Hepatocyte (in vitro differentiated cells): ENCODE measurements at regions not wholly inside any gene's neighbourhood (a gene's known extent, or its start where the extent isn't known, plus 50 kb on each side); places are given as distances from the start of the nearest gene placed in this dataset.

Experiments used
- DNase-seq: peaks from one replicate; pipeline ENCODE4 v3.0.0-alpha.2; 2016; ENCODE audit warnings: low spot score
- H2AFZ ChIP-seq: fragments of 200-600 bp; sonication (generic); 2 replicates; pipeline ENCODE4 v1.6.0; 2016; ENCODE audit warnings: antibody characterized with exemption, mild to moderate bottlenecking
- H3K27ac ChIP-seq: fragments of 200-600 bp; sonication (generic); 2 replicates; pipeline ENCODE4 v1.5.1; 2016; ENCODE audit warnings: mild to moderate bottlenecking
- H3K27me3 ChIP-seq: fragments of 200-600 bp; sonication (generic); 2 replicates; pipeline ENCODE4 v1.6.1; 2016
- H3K36me3 ChIP-seq: fragments of 200-600 bp; sonication (generic); replicated peaks from 2 replicates; pipeline ENCODE4 v1.5.1; 2016; ENCODE audit warnings: low read depth; ENCODE audit not compliant: insufficient read depth
- H3K4me1 ChIP-seq: fragments of 200-600 bp; sonication (generic); 2 replicates; pipeline ENCODE4 v1.5.1; 2016; ENCODE audit warnings: mild to moderate bottlenecking, moderate library complexity; ENCODE audit not compliant: insufficient read depth
- H3K4me2 ChIP-seq: fragments of 200-600 bp; sonication (generic); 2 replicates; pipeline ENCODE4 v1.6.0; 2016
- H3K4me3 ChIP-seq: fragments of 200-600 bp; sonication (generic); 2 replicates; pipeline ENCODE4 v1.5.1; 2016; ENCODE audit warnings: mild to moderate bottlenecking
- H3K79me2 ChIP-seq: fragments of 200-600 bp; sonication (generic); 2 replicates; pipeline ENCODE4 v1.6.0; 2017; ENCODE audit warnings: mild to moderate bottlenecking
- H3K9me2 ChIP-seq: fragments of 200-600 bp; sonication (generic); replicated peaks from 2 replicates; pipeline ENCODE4 v1.6.0; 2017; ENCODE audit warnings: mild to moderate bottlenecking; ENCODE audit not compliant: insufficient read depth
- H3K9me3 ChIP-seq: fragments of 200-600 bp; sonication (generic); 2 replicates; pipeline ENCODE4 v1.5.1; 2016; ENCODE audit warnings: low read depth, mild to moderate bottlenecking
- H4K20me1 ChIP-seq: fragments of 200-600 bp; sonication (generic); 2 replicates; pipeline ENCODE4 v1.6.0; 2016; ENCODE audit warnings: mild to moderate bottlenecking; ENCODE audit not compliant: insufficient read depth, poor library complexity, severe bottlenecking
- EZH2 ChIP-seq: fragments of 200-600 bp; sonication (generic); IDR thresholded peaks from 2 replicates; pipeline ENCODE4 v1.6.1; 2016; ENCODE audit warnings: antibody characterized with exemption, mild to moderate bottlenecking, borderline replicate concordance
- EZH2phosphoT487 ChIP-seq: fragments of 200-600 bp; sonication (generic); IDR thresholded peaks from one replicate; pipeline ENCODE4 v1.6.1; 2018; ENCODE audit warnings: antibody characterized with exemption, mild to moderate bottlenecking, low read depth, moderate library complexity; ENCODE audit not compliant: unreplicated experiment, severe bottlenecking
- WGBS: methylation state at CpG from one replicate; pipeline ENCODE4 v1.1.6; 2016; ENCODE audit warnings: low lambda C conversion rate; ENCODE audit errors: missing lambda C conversion rate; 5-methylcytosine and 5-hydroxymethylcytosine counted together
- TF ChIP-seq, protein P1 (sequence below): fragments of 200-600 bp; sonication (generic); IDR thresholded peaks from 2 replicates; pipeline ENCODE4 v1.5.1; 2016; ENCODE audit warnings: antibody characterized with exemption, mild to moderate bottlenecking; ENCODE audit not compliant: poor library complexity

DNA sequence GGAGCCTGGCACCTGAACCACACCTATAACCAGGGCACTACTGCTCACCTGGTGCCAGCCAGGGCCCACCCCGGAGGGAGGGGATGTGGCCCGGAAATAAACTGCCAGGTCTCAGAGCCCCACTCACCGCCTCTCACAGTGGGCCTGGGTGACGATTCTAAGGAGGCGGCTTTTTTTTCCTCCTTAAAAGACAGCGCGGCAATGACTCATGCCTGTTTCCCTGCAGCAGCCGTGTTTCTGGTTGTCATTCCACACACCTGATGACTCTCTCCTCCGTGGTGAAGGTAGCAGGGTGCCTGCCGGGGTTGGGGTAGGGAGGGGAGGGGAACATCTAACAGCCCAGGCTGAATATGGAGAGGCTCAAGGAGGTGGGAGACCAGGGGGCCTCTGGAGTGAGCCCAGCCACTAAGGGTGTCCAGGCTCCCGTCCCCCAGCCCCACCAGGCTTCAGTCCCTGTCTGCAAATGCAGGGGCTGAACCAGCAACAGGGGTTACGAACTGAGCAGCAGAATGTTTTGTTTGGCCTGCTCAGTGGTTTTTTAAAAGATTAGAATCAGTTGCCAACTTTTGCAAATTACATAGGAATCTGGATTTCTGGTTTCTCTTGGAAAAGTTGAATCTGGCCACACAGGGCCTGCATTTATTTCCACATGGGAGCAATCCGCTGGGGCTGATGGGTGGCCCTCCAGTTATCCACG, 127.3 kb upstream of the LINGO1 start:
- WGBS = 71% methylated on average over 14 of the region's 14 CpGs
- H3K36me3 ChIP-seq = no peaks in the 10 kb centered on the region
- no peaks in the 10 kb centered on the region for H3K27me3 ChIP-seq
- no peaks in the 10 kb centered on the region for H3K9me2 ChIP-seq
- no peak overlapping the region for H2AFZ ChIP-seq
- no peak overlapping the region for H3K4me3 ChIP-seq
- no peak for DNase-seq
- no peaks in the 10 kb centered on the region for H3K79me2 ChIP-seq
- TF ChIP-seq EZH2phosphoT487 (no peak), EZH2 (no peak)
- TF ChIP-seq, protein P1, sequence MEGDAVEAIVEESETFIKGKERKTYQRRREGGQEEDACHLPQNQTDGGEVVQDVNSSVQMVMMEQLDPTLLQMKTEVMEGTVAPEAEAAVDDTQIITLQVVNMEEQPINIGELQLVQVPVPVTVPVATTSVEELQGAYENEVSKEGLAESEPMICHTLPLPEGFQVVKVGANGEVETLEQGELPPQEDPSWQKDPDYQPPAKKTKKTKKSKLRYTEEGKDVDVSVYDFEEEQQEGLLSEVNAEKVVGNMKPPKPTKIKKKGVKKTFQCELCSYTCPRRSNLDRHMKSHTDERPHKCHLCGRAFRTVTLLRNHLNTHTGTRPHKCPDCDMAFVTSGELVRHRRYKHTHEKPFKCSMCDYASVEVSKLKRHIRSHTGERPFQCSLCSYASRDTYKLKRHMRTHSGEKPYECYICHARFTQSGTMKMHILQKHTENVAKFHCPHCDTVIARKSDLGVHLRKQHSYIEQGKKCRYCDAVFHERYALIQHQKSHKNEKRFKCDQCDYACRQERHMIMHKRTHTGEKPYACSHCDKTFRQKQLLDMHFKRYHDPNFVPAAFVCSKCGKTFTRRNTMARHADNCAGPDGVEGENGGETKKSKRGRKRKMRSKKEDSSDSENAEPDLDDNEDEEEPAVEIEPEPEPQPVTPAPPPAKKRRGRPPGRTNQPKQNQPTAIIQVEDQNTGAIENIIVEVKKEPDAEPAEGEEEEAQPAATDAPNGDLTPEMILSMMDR = no peak
- H3K27ac ChIP-seq = no peak overlapping the region
- H4K20me1 ChIP-seq = no peaks in the 10 kb centered on the region
- no peak overlapping the region for H3K4me2 ChIP-seq
- H3K4me1 ChIP-seq = no peaks in the 10 kb centered on the region
- H3K9me3 ChIP-seq = no peaks in the 10 kb centered on the region

GRCh38 chr15:77753939-77754338, 121.2 kb upstream of the LINGO1 start:
- TF ChIP-seq EZH2 = no peak
- TF ChIP-seq, protein P1 = no peak
- TF ChIP-seq EZH2phosphoT487 = no peak
- H3K27me3 ChIP-seq = no peaks in the 10 kb centered on the region
- no peak overlapping the region for H3K4me2 ChIP-seq
- no peaks in the 10 kb centered on the region for H4K20me1 ChIP-seq
- no peaks in the 10 kb centered on the region for H3K4me1 ChIP-seq
- H3K9me2 ChIP-seq = no peaks in the 10 kb centered on the region
- no peak overlapping the region for H3K27ac ChIP-seq
- H3K4me3 ChIP-seq = no peak overlapping the region
- H3K36me3 ChIP-seq = no peaks in the 10 kb centered on the region
- H2AFZ ChIP-seq = no peak overlapping the region
- DNase-seq = no peak
- H3K79me2 ChIP-seq = no peaks in the 10 kb centered on the region
- H3K9me3 ChIP-seq = no peaks in the 10 kb centered on the region

DNA sequence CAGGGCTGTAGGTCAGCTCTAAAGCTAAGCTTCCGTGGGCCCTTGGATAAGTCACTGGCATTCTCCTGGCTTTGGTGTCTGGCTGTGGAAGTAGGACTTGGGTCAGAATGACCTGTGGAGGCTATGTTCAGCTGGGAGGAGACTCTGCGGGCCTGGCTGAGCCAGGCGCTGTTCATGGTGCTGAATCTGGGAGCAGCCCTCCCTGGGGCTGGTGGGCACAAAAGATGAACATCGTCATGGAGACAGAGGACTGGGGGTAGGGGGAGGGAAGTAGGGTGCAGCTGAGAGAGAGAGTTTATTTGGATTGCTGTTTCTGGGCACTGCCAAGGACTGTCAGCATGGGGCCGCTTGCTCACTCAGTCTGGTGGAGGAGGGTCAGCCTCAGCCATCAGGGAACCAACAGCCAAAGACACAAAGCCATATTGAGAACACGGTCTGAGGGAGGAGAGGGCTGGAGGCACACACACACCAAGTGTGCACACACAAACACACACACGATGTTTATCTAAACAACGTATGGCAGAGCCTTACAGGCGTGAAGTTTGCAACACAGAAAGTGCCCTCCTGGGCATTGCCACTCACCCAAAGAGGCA, 120.7 kb upstream of the LINGO1 start:
- H3K27me3 ChIP-seq = no peaks in the 10 kb centered on the region
- H3K4me1 ChIP-seq = no peaks in the 10 kb centered on the region
- H3K79me2 ChIP-seq = no peaks in the 10 kb centered on the region
- H3K9me3 ChIP-seq = no peaks in the 10 kb centered on the region
- no peak overlapping the region for H3K27ac ChIP-seq
- H4K20me1 ChIP-seq = no peaks in the 10 kb centered on the region
- no peak overlapping the region for H3K4me2 ChIP-seq
- TF ChIP-seq, protein P1 = no peak
- TF ChIP-seq EZH2phosphoT487 (no peak), EZH2 (no peak)
- H3K36me3 ChIP-seq = no peaks in the 10 kb centered on the region
- H3K4me3 ChIP-seq = no peak overlapping the region
- H3K9me2 ChIP-seq = no peaks in the 10 kb centered on the region
- 42% methylated on average over 9 of the region's 9 CpGs for WGBS
- H2AFZ ChIP-seq = no peak overlapping the region
- peak; percentile 77 for DNase-seq
